Activated T-cell treated with anti-CD3 and anti-CD28 coated beads, Interleukin-2, amount 50 U/mL, for 72 hours (primary cell): ENCODE measurements at regions not wholly inside any gene's neighbourhood (a gene's known extent, or its start where the extent isn't known, plus 50 kb on each side); places are given as distances from the start of the nearest gene placed in this dataset.
"Not testable (repeated sequence)": the region's sequence is repeated elsewhere in the genome, so short reads cannot be mapped to it uniquely, and the experiment has no call there.

Experiments
- ATAC-seq, 2 donors: fragments of 150-1000 bp; cut with Tn5 transposase; replicated peaks in 1 of 2; 2 replicates each; pipeline ENCODE4 v1.10.0; 2021; ENCODE audit warnings: moderate library complexity in 2 of 2, mild to moderate bottlenecking in 1 of 2
- DNase-seq, 2 donors: peaks; one replicate each; pipeline ENCODE4 v3.0.0; 2021 to 2022; ENCODE audit warnings: mixed read lengths in 1 of 2
- H3K27ac Mint-ChIP-seq: one replicate; pipeline ENCODE4 v1.8.0; 2022; ENCODE audit warnings: mild to moderate bottlenecking, moderate library complexity, mixed read lengths
- H3K27me3 Mint-ChIP-seq: one replicate; pipeline ENCODE4 v1.8.0; 2022; ENCODE audit warnings: low read depth, mixed read lengths
- H3K36me3 Mint-ChIP-seq, 2 donors: one replicate each; pipeline ENCODE4 v1.8.0; 2022; ENCODE audit warnings: mixed read lengths in 2 of 2, mild to moderate bottlenecking in 1 of 2; ENCODE audit not compliant: insufficient read depth in 2 of 2
- H3K4me1 Mint-ChIP-seq: one replicate; pipeline ENCODE4 v1.8.0; 2022; ENCODE audit warnings: low read depth, mixed read lengths
- H3K4me3 Mint-ChIP-seq, 2 donors: one replicate each; pipeline ENCODE4 v1.8.0; 2022; ENCODE audit warnings: mild to moderate bottlenecking in 2 of 2, mixed read lengths in 2 of 2, moderate library complexity in 2 of 2
- H3K9me3 Mint-ChIP-seq, 2 donors: one replicate each; pipeline ENCODE4 v1.8.0; 2022; ENCODE audit warnings: mixed read lengths in 2 of 2

GRCh38 chr4:75422998-75423397 lies 91.2 kb downstream of the RCHY1 start:
- no peak overlapping the region for H3K27ac Mint-ChIP-seq
- H3K4me1 Mint-ChIP-seq = no peaks in the 10 kb centered on the region
- H3K9me3 Mint-ChIP-seq = peaks cover 5 to 12% of the 10 kb centered on the region in 2 donors
- H3K27me3 Mint-ChIP-seq = peaks cover 7% of the 10 kb centered on the region
- no peaks in the 10 kb centered on the region for H3K36me3 Mint-ChIP-seq
- DNase-seq = no peak
- H3K4me3 Mint-ChIP-seq = no peak overlapping the region
- ATAC-seq = no peak

DNA sequence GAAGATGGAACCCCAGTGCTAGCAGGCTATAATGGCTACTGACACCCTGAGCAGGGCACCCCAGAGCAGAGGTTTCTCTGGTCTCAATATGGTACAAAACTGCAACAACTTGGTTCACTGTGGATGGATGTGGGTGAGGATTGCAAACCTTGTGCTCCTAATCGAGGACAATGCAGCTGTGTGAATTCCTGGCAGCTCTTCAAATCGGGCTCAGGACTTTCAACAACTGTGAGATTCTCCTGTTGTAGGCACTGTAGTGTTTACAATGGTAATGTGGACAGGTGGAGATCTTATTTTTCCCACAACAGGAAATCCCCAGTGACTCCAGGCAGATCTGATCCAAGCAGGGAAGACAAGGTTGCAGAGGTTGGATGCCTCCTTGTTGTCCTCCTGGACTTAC lies 101.5 kb downstream of the RCHY1 start:
- no peaks in the 10 kb centered on the region for H3K27me3 Mint-ChIP-seq
- no peaks in the 10 kb centered on the region for H3K4me1 Mint-ChIP-seq
- peaks cover 0 to under 1% of the 10 kb centered on the region in 2 donors for H3K36me3 Mint-ChIP-seq
- no peak overlapping the region for H3K4me3 Mint-ChIP-seq
- ATAC-seq (no peak), DNase-seq (no peak)
- peaks cover 4 to 14% of the 10 kb centered on the region in 2 donors for H3K9me3 Mint-ChIP-seq
- no peak overlapping the region for H3K27ac Mint-ChIP-seq

DNA sequence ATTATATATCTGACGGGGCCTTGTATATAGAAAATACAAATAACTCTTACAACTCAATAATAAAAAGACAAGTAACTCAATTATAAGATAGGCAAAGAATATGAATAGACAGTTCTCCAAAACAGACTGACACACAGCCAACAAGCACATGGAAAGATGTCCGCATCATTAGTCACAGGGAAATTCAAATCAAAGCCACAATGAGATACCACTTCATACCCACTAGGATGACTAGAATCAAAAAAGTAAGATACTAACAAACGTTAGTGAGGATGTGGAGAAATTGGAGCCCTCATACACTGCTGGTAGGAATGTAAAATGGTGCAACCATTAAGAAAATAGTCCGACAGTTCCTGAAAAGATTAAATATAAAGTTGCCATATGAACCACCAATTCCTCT lies 115.7 kb downstream of the RCHY1 start:
- H3K9me3 Mint-ChIP-seq = peaks cover 2 to 3% of the 10 kb centered on the region in 2 donors
- DNase-seq (no peak), ATAC-seq (no peak)
- no peaks in the 10 kb centered on the region for H3K36me3 Mint-ChIP-seq
- H3K4me1 Mint-ChIP-seq = no peaks in the 10 kb centered on the region
- no peak overlapping the region for H3K27ac Mint-ChIP-seq
- no peaks in the 10 kb centered on the region for H3K27me3 Mint-ChIP-seq
- no peak overlapping the region for H3K4me3 Mint-ChIP-seq

DNA sequence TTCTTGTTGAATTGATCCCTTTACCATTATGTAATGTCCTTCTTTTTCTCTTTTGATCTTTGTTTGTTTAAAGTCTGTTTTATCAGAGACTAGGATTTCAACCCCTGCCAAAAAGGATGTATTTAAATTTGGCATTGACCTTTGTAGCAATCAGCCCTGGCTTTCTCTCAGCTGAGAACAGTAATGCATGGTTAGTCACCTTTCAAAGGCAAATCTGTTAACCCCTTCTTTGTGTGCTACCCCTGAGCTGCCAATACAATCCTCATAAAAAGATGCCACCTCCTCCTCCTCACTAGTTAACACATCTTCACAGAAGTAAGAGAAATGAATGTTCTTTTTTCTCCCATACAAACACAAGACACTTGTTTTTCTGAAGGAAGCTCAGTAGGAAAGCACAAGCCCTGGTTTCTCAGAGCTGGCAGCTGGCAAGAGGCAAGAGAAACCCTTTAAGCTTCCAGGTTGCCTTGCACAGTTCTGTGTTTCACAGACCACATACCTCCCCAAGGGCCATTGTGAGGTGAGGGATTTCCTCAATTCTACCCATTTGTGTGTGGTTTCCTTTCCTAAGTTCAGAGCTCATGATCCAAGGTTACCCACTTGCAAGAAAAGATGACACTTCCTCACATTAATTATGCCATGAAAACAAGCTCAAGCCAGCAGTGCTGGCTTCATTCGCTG lies 122.6 kb downstream of the RCHY1 start:
- peaks cover 9% of the 10 kb centered on the region for H3K27me3 Mint-ChIP-seq
- no peak for ATAC-seq
- H3K27ac Mint-ChIP-seq = no peak overlapping the region
- H3K4me1 Mint-ChIP-seq = no peaks in the 10 kb centered on the region
- no peak overlapping the region for H3K4me3 Mint-ChIP-seq
- H3K36me3 Mint-ChIP-seq = no peaks in the 10 kb centered on the region
- no peak for DNase-seq
- peaks cover 0 to 2% of the 10 kb centered on the region in 2 donors for H3K9me3 Mint-ChIP-seq

DNA sequence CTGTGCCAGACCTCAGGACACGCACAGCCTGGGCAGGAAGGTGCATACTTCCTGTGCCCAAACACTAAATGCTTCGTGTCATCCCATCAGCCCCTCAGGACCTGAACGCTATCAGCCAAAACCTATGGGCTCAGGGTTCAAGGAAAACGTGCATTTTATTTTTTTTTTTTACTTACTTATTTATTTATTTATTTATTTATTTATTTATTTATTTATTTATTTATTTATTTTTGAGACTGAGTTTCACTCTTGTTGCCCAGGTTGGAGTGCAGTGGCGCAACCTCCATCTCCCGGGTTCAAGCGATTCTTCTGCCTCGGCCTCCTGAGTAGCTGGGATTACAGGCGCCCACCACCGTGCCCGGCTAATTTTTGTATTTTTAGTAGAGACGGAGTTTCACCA lies 127.8 kb downstream of the RCHY1 start:
- not testable (repeated sequence) for H3K9me3 Mint-ChIP-seq, H3K4me3 Mint-ChIP-seq, ATAC-seq, H3K27ac Mint-ChIP-seq, H3K36me3 Mint-ChIP-seq, H3K27me3 Mint-ChIP-seq, DNase-seq, H3K4me1 Mint-ChIP-seq

DNA sequence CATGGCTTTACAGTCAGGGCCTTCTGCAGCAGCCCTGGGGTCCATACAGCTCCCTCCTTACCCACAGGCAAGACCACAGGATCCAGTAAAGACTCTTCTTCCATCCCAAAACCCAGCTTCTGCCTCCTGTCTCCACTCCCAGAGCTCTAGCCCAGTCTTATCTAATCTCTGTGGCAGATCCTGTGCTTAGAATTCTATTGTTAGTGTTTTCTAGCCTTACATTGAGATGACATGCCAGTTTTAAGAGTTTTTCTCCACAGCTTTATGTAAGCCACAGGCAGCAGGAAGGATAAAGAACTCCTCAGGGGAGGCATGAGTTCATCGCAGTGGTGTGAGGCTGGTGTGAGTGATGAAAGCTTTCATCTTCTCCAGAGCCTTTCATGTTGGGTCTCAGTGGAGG lies 129.1 kb downstream of the RCHY1 start:
- Mint-ChIP-seq H3K27ac (no peak overlapping the region), H3K4me1 (no peaks in the 10 kb centered on the region), H3K27me3 (no peaks in the 10 kb centered on the region), H3K36me3 (no peaks in the 10 kb centered on the region), H3K4me3 (no peak overlapping the region), H3K9me3 (peaks cover 8 to 9% of the 10 kb centered on the region in 2 donors)
- ATAC-seq (no peak), DNase-seq (no peak)

GRCh38 chr4:75376543-75376942 lies 137.7 kb downstream of the RCHY1 start:
- DNase-seq = no peak
- no peak for ATAC-seq
- H3K4me1 Mint-ChIP-seq = no peaks in the 10 kb centered on the region
- peaks cover 7% of the 10 kb centered on the region in 2 donors for H3K9me3 Mint-ChIP-seq
- no peak overlapping the region for H3K27ac Mint-ChIP-seq
- H3K36me3 Mint-ChIP-seq = peaks cover 0 to 2% of the 10 kb centered on the region in 2 donors
- peaks cover 10% of the 10 kb centered on the region for H3K27me3 Mint-ChIP-seq
- no peak overlapping the region for H3K4me3 Mint-ChIP-seq

DNA sequence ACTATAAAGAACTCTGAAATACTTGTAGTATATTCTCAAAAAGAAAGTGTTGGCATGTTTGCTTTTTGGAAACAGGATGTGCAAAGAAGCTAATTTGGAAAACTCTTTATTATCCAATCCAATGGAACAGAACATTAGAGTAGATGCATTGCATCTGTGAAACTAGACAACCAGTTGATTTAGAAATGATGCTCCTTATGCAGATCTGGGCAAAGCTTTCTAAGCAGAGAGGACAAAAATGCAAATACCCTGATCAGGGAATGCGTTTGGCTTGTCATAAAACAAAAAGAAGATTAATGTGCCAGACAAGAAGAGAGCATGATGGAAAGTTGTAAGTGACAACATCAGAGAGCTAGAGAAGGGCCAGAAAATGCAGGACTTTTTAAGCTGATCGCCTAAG lies 142.3 kb downstream of the RCHY1 start:
- Mint-ChIP-seq H3K4me3 (no peak overlapping the region), H3K36me3 (no peaks in the 10 kb centered on the region), H3K9me3 (peaks cover 0 to 1% of the 10 kb centered on the region in 2 donors), H3K27me3 (peaks cover 10% of the 10 kb centered on the region), H3K4me1 (no peaks in the 10 kb centered on the region), H3K27ac (no peak overlapping the region)
- no peak for DNase-seq
- no peak for ATAC-seq

DNA sequence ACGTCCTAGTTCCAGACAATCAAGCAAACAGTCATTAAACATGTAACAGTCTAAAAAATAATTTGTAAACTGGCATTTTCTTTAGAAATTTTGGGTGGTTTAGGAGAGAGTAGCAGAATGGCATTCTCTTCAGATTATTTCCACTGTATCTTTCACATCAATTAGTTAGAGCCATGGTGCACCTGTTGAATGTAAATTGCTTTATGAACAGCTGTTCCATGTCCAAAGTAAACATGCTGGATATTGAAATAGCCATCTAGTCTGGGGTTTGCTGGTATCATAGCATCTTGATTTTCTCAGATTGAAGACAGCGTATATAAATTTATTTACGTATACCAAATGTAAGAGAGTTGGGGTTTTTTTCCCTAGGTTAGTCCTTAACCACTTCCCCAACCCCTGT lies 143.6 kb downstream of the RCHY1 start:
- no peak for ATAC-seq
- no peaks in the 10 kb centered on the region for H3K4me1 Mint-ChIP-seq
- H3K27ac Mint-ChIP-seq = no peak overlapping the region
- H3K27me3 Mint-ChIP-seq = no peaks in the 10 kb centered on the region
- no peak overlapping the region for H3K4me3 Mint-ChIP-seq
- peaks cover 0 to 1% of the 10 kb centered on the region in 2 donors for H3K9me3 Mint-ChIP-seq
- no peak for DNase-seq
- no peaks in the 10 kb centered on the region for H3K36me3 Mint-ChIP-seq

GRCh38 chr4:75345423-75345822 lies 168.8 kb downstream of the RCHY1 start:
- Mint-ChIP-seq H3K4me3 (no peak overlapping the region), H3K36me3 (no peaks in the 10 kb centered on the region), H3K27ac (no peak overlapping the region), H3K4me1 (no peaks in the 10 kb centered on the region), H3K27me3 (no peaks in the 10 kb centered on the region), H3K9me3 (peaks cover 2% of the 10 kb centered on the region in 2 donors)
- no peak for DNase-seq
- ATAC-seq = no peak

DNA sequence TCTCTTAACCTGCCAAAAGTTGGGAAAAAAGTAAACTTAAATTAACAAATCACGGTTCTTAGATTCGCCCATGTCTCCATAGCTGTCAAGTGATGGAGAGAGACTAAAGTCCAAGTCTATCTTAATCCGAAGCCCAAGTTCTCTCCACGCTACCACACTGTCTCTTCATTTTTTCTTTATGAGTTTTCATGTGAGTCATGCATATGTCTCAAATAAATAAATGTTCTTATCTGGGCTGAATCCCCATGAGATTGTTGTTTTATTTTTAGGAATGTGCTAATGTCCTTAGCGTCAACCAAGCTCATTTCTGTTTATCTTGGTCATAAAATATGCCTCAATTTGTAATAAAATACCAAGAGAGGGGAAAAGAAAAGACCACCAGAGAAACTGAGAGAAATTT lies 169.3 kb downstream of the RCHY1 start:
- Mint-ChIP-seq H3K4me3 (no peak overlapping the region), H3K4me1 (no peaks in the 10 kb centered on the region), H3K27ac (no peak overlapping the region), H3K9me3 (peaks cover 1 to 2% of the 10 kb centered on the region in 2 donors), H3K36me3 (no peaks in the 10 kb centered on the region), H3K27me3 (no peaks in the 10 kb centered on the region)
- no peak for DNase-seq
- no peak for ATAC-seq

DNA sequence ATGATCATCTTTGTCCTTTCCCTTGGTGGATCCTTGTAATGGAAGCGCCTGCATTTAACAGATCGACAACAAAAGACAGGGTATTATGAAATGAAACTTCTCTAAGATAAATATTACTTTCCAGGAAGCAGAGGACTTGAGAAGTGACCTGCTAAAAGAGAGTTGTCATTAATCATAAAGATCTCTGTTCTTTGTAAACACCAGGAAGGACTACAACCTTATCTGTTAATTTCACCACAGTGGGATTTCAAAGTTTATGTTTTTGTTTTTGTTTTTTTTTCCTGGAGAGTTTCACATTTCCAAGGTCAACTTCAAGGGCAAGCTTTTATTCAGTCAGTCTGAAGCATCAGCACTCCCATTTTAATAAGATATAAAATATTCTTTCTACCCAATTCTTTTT lies 170.9 kb downstream of the RCHY1 start:
- Mint-ChIP-seq H3K4me3 (no peak overlapping the region), H3K36me3 (no peaks in the 10 kb centered on the region), H3K27me3 (no peaks in the 10 kb centered on the region), H3K9me3 (peaks cover 0 to 2% of the 10 kb centered on the region in 2 donors), H3K4me1 (no peaks in the 10 kb centered on the region), H3K27ac (no peak overlapping the region)
- DNase-seq = no peak
- no peak for ATAC-seq

GRCh38 chr4:75340561-75340960 lies 173.6 kb downstream of the RCHY1 start:
- Mint-ChIP-seq H3K27me3 (no peaks in the 10 kb centered on the region), H3K4me3 (no peak overlapping the region), H3K9me3 (peaks cover 2% of the 10 kb centered on the region in 2 donors), H3K27ac (no peak overlapping the region), H3K36me3 (no peaks in the 10 kb centered on the region), H3K4me1 (no peaks in the 10 kb centered on the region)
- ATAC-seq (no peak), DNase-seq (no peak)

DNA sequence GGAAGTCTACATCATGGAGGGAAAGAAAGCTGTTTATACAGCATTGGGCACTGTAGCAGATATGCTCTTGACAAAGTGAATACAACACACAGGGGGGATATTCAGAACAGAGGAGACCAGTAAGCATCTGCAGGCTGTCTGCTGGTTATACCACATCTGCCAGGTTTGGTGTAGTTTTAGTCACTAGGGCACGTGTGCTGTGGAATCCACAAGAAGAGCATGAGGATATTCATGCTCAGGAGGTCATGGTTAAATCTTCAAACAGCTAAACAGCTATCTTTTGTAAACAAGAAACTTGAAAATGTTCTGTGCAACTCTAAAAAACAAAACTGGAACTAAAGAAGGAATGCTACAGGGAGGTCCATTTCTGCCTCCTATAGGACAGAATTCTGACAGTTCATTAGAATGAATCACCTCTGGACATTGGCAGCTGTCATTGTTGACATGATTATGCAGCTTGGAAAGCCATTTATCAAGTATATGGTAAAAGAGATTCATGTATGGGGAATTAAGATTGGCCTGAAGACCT lies 175.8 kb downstream of the RCHY1 start:
- ATAC-seq (no peak), DNase-seq (no peak)
- H3K9me3 Mint-ChIP-seq = peaks cover 2 to 4% of the 10 kb centered on the region in 2 donors
- no peak overlapping the region for H3K27ac Mint-ChIP-seq
- H3K4me3 Mint-ChIP-seq = no peak overlapping the region
- no peaks in the 10 kb centered on the region for H3K4me1 Mint-ChIP-seq
- no peaks in the 10 kb centered on the region for H3K36me3 Mint-ChIP-seq
- H3K27me3 Mint-ChIP-seq = no peaks in the 10 kb centered on the region
